OCI-LY7 (cell line): ENCODE measurements at regions not wholly inside any gene's neighbourhood (a gene's known extent, or its start where the extent isn't known, plus 50 kb on each side); places are given as distances from the start of the nearest gene placed in this dataset.

Experiments
- BruUV-seq: library from RNA; stranded (reverse); fragments of 400-500 nt; replicated peaks from 2 replicates; lab custom pipeline; 2021; lab: Mats Ljungman, UMichigan
- CTCF ChIA-PET: fragments of 300-600 bp; sonication (Branson Sonifier 250); formaldehyde crosslinking; loops from one replicate; lab custom pipeline; 2022; ENCODE audit warnings: antibody characterized with exemption; ENCODE audit not compliant: unreplicated experiment; lab: Charles Lee
- POLR2A ChIA-PET: fragments of 300-600 bp; sonication (Branson Sonifier 250); formaldehyde crosslinking; loops from one replicate; lab custom pipeline; 2022; ENCODE audit warnings: antibody characterized with exemption; lab: Charles Lee
- DNase-seq: peaks from one replicate; pipeline ENCODE4 v3.0.0-alpha.2; 2015; ENCODE audit warnings: low spot score
- H2AFZ ChIP-seq: fragments of 200-600 bp; sonication (generic), shearing (Covaris generic); 2 replicates; pipeline ENCODE4 v1.6.1; 2014; ENCODE audit warnings: mild to moderate bottlenecking, antibody characterized with exemption, low read length, moderate library complexity
- H3K27ac ChIP-seq: fragments of 200-600 bp; sonication (generic); 2 replicates; pipeline ENCODE4 v1.5.1; 2014; ENCODE audit warnings: mixed run types, low read depth, mild to moderate bottlenecking, moderate library complexity, low read length, inconsistent platforms; ENCODE audit not compliant: poor library complexity, severe bottlenecking
- H3K36me3 ChIP-seq: fragments of 200-600 bp; sonication (generic); 2 replicates; pipeline ENCODE4 v1.6.1; 2014; ENCODE audit warnings: mild to moderate bottlenecking, antibody characterized with exemption, low read length, moderate library complexity, mixed read lengths; ENCODE audit not compliant: insufficient read depth
- H3K4me1 ChIP-seq: fragments of 200-600 bp; sonication (generic); 2 replicates; pipeline ENCODE4 v1.5.1; 2014; ENCODE audit warnings: mild to moderate bottlenecking, low read length; ENCODE audit not compliant: insufficient read depth, poor library complexity, severe bottlenecking
- H3K4me2 ChIP-seq: fragments of 200-600 bp; sonication (generic); 2 replicates; pipeline ENCODE4 v1.6.1; 2014; ENCODE audit warnings: mild to moderate bottlenecking, low read length
- H3K4me3 ChIP-seq: fragments of 200-600 bp; sonication (generic); 2 replicates; pipeline ENCODE4 v1.5.1; 2014; ENCODE audit warnings: mild to moderate bottlenecking, low read depth, low read length; ENCODE audit not compliant: poor library complexity, severe bottlenecking
- H3K79me2 ChIP-seq: fragments of 200-600 bp; sonication (generic); 2 replicates; pipeline ENCODE4 v1.6.1; 2016; ENCODE audit warnings: low read depth, mild to moderate bottlenecking, low read length, moderate library complexity, mixed read lengths; ENCODE audit not compliant: insufficient read depth
- H3K9me2 ChIP-seq: fragments of 200-600 bp; sonication (generic); 2 replicates; pipeline ENCODE4 v1.6.1; 2016; ENCODE audit warnings: mild to moderate bottlenecking, low read length, mixed read lengths; ENCODE audit not compliant: insufficient read depth
- H3K9me3 ChIP-seq: fragments of 200-600 bp; sonication (generic); 2 replicates; pipeline ENCODE4 v1.6.1; 2014; ENCODE audit warnings: mild to moderate bottlenecking, mixed run types, low read length, mixed read lengths
- H4K20me1 ChIP-seq: fragments of 200-600 bp; sonication (generic); 2 replicates; pipeline ENCODE4 v1.6.1; 2014; ENCODE audit warnings: mild to moderate bottlenecking, antibody characterized with exemption, low read length, moderate library complexity, mixed read lengths; ENCODE audit not compliant: insufficient read depth
- EZH2phosphoT487 ChIP-seq: fragments of 200-600 bp; sonication (generic); IDR thresholded peaks from 2 replicates; pipeline ENCODE4 v1.6.1; 2018; ENCODE audit warnings: low read depth, borderline replicate concordance, mild to moderate bottlenecking, mixed run types, antibody characterized with exemption, low read length, moderate library complexity, mixed read lengths
- intact Hi-C: fragments of 100-400 bp; cut with micrococcal nuclease; formaldehyde crosslinking; loops from one replicate; pipeline ENCODE4 v1.10.0; 2022; ENCODE audit not compliant: unreplicated experiment
- TF ChIP-seq, protein P1 (sequence below): fragments of 200-600 bp; sonication (generic); conservative IDR thresholded peaks from 2 replicates; pipeline ENCODE4 v1.5.1; 2014; ENCODE audit warnings: mild to moderate bottlenecking, antibody characterized with exemption, low read length, moderate library complexity, mixed read lengths

DNA sequence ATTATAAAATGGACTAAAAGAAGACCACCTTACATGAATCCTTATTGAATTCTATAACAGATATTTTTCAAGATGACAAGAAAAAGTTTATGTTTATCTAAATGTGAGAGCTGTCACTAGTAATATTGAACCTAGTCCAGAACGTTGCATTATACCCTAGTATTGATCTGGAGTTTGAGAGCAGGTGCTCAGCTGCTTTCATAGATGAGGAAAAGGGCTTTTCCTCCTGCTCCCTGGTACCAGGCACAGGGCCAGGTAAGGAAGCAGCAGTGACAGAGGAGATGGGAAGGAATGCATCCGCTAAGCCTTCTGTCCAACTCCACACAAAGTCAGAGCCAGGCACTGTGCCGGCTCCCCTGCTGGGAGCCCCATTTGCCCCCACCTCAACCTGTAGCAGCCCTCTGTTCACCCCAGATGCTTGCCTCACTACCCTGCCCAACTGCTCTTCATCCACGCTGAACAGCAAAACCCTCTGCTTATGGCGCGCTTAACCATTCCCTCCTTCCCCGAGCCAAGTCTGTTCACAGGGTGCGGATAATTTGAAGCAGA lies 393.1 kb downstream of the FRK start:
- intact Hi-C loops: no loop called here
- H4K20me1 ChIP-seq: no peaks in the 10 kb centered on the region
- H3K36me3 ChIP-seq: no peaks in the 10 kb centered on the region
- no peaks in the 10 kb centered on the region for H3K9me3 ChIP-seq
- H3K27ac ChIP-seq: no peak overlapping the region
- ChIA-PET CTCF (no interaction called here), POLR2A (no interaction called here)
- H3K9me2 ChIP-seq: no peaks in the 10 kb centered on the region
- TF ChIP-seq EZH2phosphoT487: no peak
- TF ChIP-seq, protein P1, sequence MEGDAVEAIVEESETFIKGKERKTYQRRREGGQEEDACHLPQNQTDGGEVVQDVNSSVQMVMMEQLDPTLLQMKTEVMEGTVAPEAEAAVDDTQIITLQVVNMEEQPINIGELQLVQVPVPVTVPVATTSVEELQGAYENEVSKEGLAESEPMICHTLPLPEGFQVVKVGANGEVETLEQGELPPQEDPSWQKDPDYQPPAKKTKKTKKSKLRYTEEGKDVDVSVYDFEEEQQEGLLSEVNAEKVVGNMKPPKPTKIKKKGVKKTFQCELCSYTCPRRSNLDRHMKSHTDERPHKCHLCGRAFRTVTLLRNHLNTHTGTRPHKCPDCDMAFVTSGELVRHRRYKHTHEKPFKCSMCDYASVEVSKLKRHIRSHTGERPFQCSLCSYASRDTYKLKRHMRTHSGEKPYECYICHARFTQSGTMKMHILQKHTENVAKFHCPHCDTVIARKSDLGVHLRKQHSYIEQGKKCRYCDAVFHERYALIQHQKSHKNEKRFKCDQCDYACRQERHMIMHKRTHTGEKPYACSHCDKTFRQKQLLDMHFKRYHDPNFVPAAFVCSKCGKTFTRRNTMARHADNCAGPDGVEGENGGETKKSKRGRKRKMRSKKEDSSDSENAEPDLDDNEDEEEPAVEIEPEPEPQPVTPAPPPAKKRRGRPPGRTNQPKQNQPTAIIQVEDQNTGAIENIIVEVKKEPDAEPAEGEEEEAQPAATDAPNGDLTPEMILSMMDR: no peak
- no peak overlapping the region for H2AFZ ChIP-seq
- no peak overlapping the region for H3K4me3 ChIP-seq
- no peaks in the 10 kb centered on the region for H3K4me1 ChIP-seq
- BruUV-seq: no TSS peak
- H3K4me2 ChIP-seq: no peak overlapping the region
- no peak for DNase-seq
- no peaks in the 10 kb centered on the region for H3K79me2 ChIP-seq

GRCh38 chr6:115666997-115667396 lies 393.7 kb downstream of the FRK start:
- intact Hi-C loops: no loop called here
- no peak overlapping the region for H3K4me2 ChIP-seq

GRCh38 chr6:115665310-115665709 lies 395.4 kb downstream of the FRK start:
- POLR2A ChIA-PET: no interaction called here
- TF ChIP-seq EZH2phosphoT487: no peak
- TF ChIP-seq, protein P1: no peak
- Histone ChIP-seq H3K9me3 (no peaks in the 10 kb centered on the region), H2AFZ (no peak overlapping the region), H3K4me1 (no peaks in the 10 kb centered on the region), H3K36me3 (no peaks in the 10 kb centered on the region), H4K20me1 (no peaks in the 10 kb centered on the region), H3K79me2 (no peaks in the 10 kb centered on the region), H3K9me2 (no peaks in the 10 kb centered on the region), H3K4me3 (no peak overlapping the region), H3K27ac (no peak overlapping the region), H3K4me2 (no peak overlapping the region)
- CTCF ChIA-PET: no interaction called here
- intact Hi-C loops: no loop called here
- no peak for DNase-seq
- no TSS peak for BruUV-seq

More at GRCh38 chr6:115666997-115667396, 393.7 kb downstream of the FRK start:
- Histone ChIP-seq H3K27ac (no peak overlapping the region), H4K20me1 (no peaks in the 10 kb centered on the region), H3K79me2 (no peaks in the 10 kb centered on the region), H3K4me1 (no peaks in the 10 kb centered on the region), H3K9me3 (no peaks in the 10 kb centered on the region), H3K36me3 (no peaks in the 10 kb centered on the region), H3K9me2 (no peaks in the 10 kb centered on the region), H2AFZ (no peak overlapping the region), H3K4me3 (no peak overlapping the region)
- no peak for TF ChIP-seq EZH2phosphoT487
- TF ChIP-seq, protein P1: no peak
- DNase-seq: no peak
- no TSS peak for BruUV-seq
- ChIA-PET POLR2A (interaction anchor here (1.1 to 1.2 kb wide), 2 partner anchors 9 to 49 kb away, joined by 3 to 5 read pairs; no protein-coding TSS in a partner anchor), CTCF (no interaction called here)
